ENCODE measurements at regions not wholly inside any gene's neighbourhood (a gene's known extent, or its start where the extent isn't known, plus 50 kb on each side); places are given as distances from the start of the nearest gene placed in this dataset.
"Not testable (repeated sequence)": the region's sequence is repeated elsewhere in the genome, so short reads cannot be mapped to it uniquely, and the experiment has no call there.

DNA sequence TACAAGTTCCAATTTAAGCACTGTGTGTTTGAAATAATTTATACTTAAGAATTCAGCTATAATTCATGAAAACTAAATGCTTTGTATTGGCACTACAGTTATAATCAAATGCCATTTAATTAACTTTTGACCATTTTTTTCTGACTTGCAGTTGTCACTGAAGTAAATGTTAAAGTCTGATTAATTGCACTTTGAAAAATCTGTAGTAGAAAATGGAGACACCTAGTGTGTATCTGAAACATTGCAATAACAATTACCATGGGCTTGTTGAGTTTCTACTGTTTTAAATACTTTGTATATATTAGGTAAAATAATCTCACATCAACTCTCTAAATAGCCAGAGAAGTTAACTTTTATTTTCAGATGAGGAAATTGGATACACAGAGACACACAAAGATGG lies 458.6 kb upstream of the FSIP2 start:
- Histone ChIP-seq H2AK5ac (ENCODE audit: low read length) (no peak overlapping the region), H3K18ac (ENCODE audit: low read length) (no peak overlapping the region), H3K79me1 (ENCODE audit: low read length) (no peaks in the 10 kb centered on the region), H3K79me2 (ENCODE audit: control insufficient read depth, insufficient read depth, low read length) (no peaks in the 10 kb centered on the region), H4K5ac (ENCODE audit: low read length) (no peak overlapping the region), H3K9ac (ENCODE audit: low read length) (no peak overlapping the region), H3K4ac (ENCODE audit: low read depth, low read length) (no peak overlapping the region), H3K27ac (ENCODE audit: low read depth, low read length) (no peak overlapping the region), H2BK15ac (replicated peaks; ENCODE audit: low read depth) (no peak overlapping the region), H3K36me3 (ENCODE audit: control insufficient read depth, insufficient read depth, low read length) (no peaks in the 10 kb centered on the region), H3K4me2 (ENCODE audit: low read length) (no peak overlapping the region), H4K8ac (ENCODE audit: low read depth, low read length) (no peak overlapping the region), H3K27me3 (ENCODE audit: insufficient read depth, low read length, poor library complexity) (no peaks in the 10 kb centered on the region), H3K4me3 (ENCODE audit: low read length) (no peak overlapping the region), H3K4me1 (ENCODE audit: control insufficient read depth, low read depth, low read length) (no peaks in the 10 kb centered on the region), H3K56ac (ENCODE audit: low read length) (no peak overlapping the region), H2BK5ac (ENCODE audit: low read length) (no peak overlapping the region), H2BK120ac (ENCODE audit: low read depth, low read length) (no peak overlapping the region), H3K23ac (ENCODE audit: low read length) (no peak overlapping the region)
- peak; percentile 25 for DNase-seq

DNA sequence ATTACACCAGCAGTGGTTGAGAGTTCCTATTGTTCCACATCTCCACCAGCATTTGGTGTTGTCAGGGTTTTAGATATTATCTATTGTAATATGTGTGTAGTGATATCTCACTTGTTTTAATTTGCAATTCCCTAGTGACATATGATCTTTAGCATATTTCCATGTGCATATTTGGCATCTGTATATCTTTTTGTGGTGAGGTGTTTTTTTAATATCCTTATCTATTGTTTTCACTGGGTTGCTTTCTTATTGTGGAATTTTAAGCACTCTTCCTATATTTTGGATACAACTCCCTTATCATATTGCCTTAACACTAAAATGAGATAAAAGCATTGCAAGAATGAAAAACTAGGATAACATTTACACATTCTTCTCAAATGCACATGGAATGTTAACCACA lies 453.9 kb upstream of the FSIP2 start:
- no peak overlapping the region for H3K27ac ChIP-seq (ENCODE audit: low read depth, low read length)
- H3K79me2 ChIP-seq (ENCODE audit: control insufficient read depth, insufficient read depth, low read length), result no peaks in the 10 kb centered on the region
- no peak overlapping the region for H2BK15ac ChIP-seq (replicated peaks; ENCODE audit: low read depth)
- H3K27me3 ChIP-seq (ENCODE audit: insufficient read depth, low read length, poor library complexity), result no peaks in the 10 kb centered on the region
- no peaks in the 10 kb centered on the region for H3K79me1 ChIP-seq (ENCODE audit: low read length)
- H3K18ac ChIP-seq (ENCODE audit: low read length), result no peak overlapping the region
- no peak overlapping the region for H3K4me3 ChIP-seq (ENCODE audit: low read length)
- no peak overlapping the region for H2BK5ac ChIP-seq (ENCODE audit: low read length)
- H3K4me1 ChIP-seq (ENCODE audit: control insufficient read depth, low read depth, low read length), result no peaks in the 10 kb centered on the region
- no peak overlapping the region for H3K9ac ChIP-seq (ENCODE audit: low read length)
- H3K4me2 ChIP-seq (ENCODE audit: low read length), result no peak overlapping the region
- no peaks in the 10 kb centered on the region for H3K36me3 ChIP-seq (ENCODE audit: control insufficient read depth, insufficient read depth, low read length)
- H4K8ac ChIP-seq (ENCODE audit: low read depth, low read length), result no peak overlapping the region
- no peak overlapping the region for H3K56ac ChIP-seq (ENCODE audit: low read length)
- no peak overlapping the region for H2BK120ac ChIP-seq (ENCODE audit: low read depth, low read length)
- H3K4ac ChIP-seq (ENCODE audit: low read depth, low read length), result no peak overlapping the region
- DNase-seq, result no peak
- no peak overlapping the region for H3K23ac ChIP-seq (ENCODE audit: low read length)
- no peak overlapping the region for H2AK5ac ChIP-seq (ENCODE audit: low read length)
- H4K5ac ChIP-seq (ENCODE audit: low read length), result no peak overlapping the region

DNA sequence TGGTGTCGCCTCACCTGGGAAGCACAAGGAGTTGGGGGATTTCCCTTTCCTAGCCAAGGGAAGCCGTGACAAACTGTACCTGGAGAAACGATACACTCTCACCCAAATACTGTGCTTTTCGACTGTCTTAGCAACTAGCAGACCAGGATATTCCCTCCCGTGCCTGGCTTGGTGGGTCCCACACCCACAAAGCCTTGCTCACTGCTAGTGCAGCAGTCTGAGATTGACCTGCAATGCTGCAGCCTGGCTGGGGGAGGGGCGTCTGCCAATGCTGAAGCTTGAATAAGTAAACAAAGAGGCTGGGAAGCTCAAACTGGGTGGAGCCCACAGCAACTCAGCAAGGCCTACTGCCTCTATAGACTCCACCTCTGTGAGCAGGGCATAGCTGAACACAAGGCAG lies 448.6 kb upstream of the FSIP2 start:
- H3K4me3 ChIP-seq (ENCODE audit: low read length); H3K36me3 ChIP-seq (ENCODE audit: control insufficient read depth, insufficient read depth, low read length); H3K4ac ChIP-seq (ENCODE audit: low read depth, low read length); H4K5ac ChIP-seq (ENCODE audit: low read length); H3K4me2 ChIP-seq (ENCODE audit: low read length); H2BK15ac ChIP-seq (replicated peaks; ENCODE audit: low read depth); H3K79me2 ChIP-seq (ENCODE audit: control insufficient read depth, insufficient read depth, low read length); H2BK5ac ChIP-seq (ENCODE audit: low read length); H3K79me1 ChIP-seq (ENCODE audit: low read length); H2BK120ac ChIP-seq (ENCODE audit: low read depth, low read length); H3K23ac ChIP-seq (ENCODE audit: low read length); H3K4me1 ChIP-seq (ENCODE audit: control insufficient read depth, low read depth, low read length); H3K27ac ChIP-seq (ENCODE audit: low read depth, low read length); H3K18ac ChIP-seq (ENCODE audit: low read length); H2AK5ac ChIP-seq (ENCODE audit: low read length); H3K9ac ChIP-seq (ENCODE audit: low read length); H4K8ac ChIP-seq (ENCODE audit: low read depth, low read length); H3K27me3 ChIP-seq (ENCODE audit: insufficient read depth, low read length, poor library complexity): not testable (repeated sequence)
- WGBS (ENCODE audit: extremely low coverage, insufficient coverage, low lambda C conversion rate), result no CpG with 5 or more reads among the region's 6 CpGs
- DNase-seq, result peak; percentile 77
- peak overlapping the region; percentile 60 for H3K56ac ChIP-seq (ENCODE audit: low read length)

GRCh38 chr2:185291035-185291647 lies 447.5 kb upstream of the FSIP2 start:
- H2BK15ac ChIP-seq (replicated peaks; ENCODE audit: low read depth), result no peak overlapping the region
- H3K4me3 ChIP-seq (ENCODE audit: low read length), result no peak overlapping the region
- WGBS (ENCODE audit: extremely low coverage, insufficient coverage, low lambda C conversion rate), result no CpG with 5 or more reads among the region's 7 CpGs
- no peaks in the 10 kb centered on the region for H3K79me1 ChIP-seq (ENCODE audit: low read length)
- DNase-seq, result peak; percentile 84
- no peaks in the 10 kb centered on the region for H3K4me1 ChIP-seq (ENCODE audit: control insufficient read depth, low read depth, low read length)
- no peak overlapping the region for H2BK120ac ChIP-seq (ENCODE audit: low read depth, low read length)
- no peak overlapping the region for H4K8ac ChIP-seq (ENCODE audit: low read depth, low read length)
- H3K23ac ChIP-seq (ENCODE audit: low read length), result no peak overlapping the region
- no peak overlapping the region for H3K4ac ChIP-seq (ENCODE audit: low read depth, low read length)
- H3K27ac ChIP-seq (ENCODE audit: low read depth, low read length), result no peak overlapping the region
- H4K5ac ChIP-seq (ENCODE audit: low read length), result no peak overlapping the region
- no peak overlapping the region for H2AK5ac ChIP-seq (ENCODE audit: low read length)
- H3K4me2 ChIP-seq (ENCODE audit: low read length), result no peak overlapping the region
- H3K18ac ChIP-seq (ENCODE audit: low read length), result no peak overlapping the region
- H3K9ac ChIP-seq (ENCODE audit: low read length), result no peak overlapping the region
- H3K27me3 ChIP-seq (ENCODE audit: insufficient read depth, low read length, poor library complexity), result no peaks in the 10 kb centered on the region
- no peaks in the 10 kb centered on the region for H3K79me2 ChIP-seq (ENCODE audit: control insufficient read depth, insufficient read depth, low read length)
- no peak overlapping the region for H2BK5ac ChIP-seq (ENCODE audit: low read length)
- H3K56ac ChIP-seq (ENCODE audit: low read length), result no peak overlapping the region
- no peaks in the 10 kb centered on the region for H3K36me3 ChIP-seq (ENCODE audit: control insufficient read depth, insufficient read depth, low read length)

DNA sequence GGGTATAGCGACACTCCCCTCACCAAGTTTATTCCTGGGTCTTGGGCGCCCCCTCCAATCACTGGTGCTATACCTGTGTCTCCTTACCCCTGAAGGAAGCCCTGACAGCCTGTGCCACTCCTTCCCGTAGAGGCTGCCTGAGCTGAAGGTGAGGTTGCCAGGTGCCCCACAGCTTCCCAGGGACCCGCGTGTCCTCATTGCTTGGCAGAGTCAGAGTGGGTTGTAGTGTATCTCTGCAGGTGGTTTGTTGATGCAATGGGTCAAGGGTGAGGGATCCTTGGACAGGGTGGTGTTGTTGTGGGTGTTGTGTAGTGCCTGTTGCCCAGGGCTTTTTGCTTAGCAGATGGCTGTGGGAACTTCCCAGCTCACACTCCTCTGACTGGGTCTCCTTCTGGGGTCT lies 438.7 kb upstream of the FSIP2 start:
- WGBS (ENCODE audit: extremely low coverage, insufficient coverage, low lambda C conversion rate), result no CpG with 5 or more reads among the region's 5 CpGs
- H3K4me3 ChIP-seq (ENCODE audit: low read length), result no peak overlapping the region
- no peak overlapping the region for H3K9ac ChIP-seq (ENCODE audit: low read length)
- no peaks in the 10 kb centered on the region for H3K36me3 ChIP-seq (ENCODE audit: control insufficient read depth, insufficient read depth, low read length)
- no peaks in the 10 kb centered on the region for H3K4me1 ChIP-seq (ENCODE audit: control insufficient read depth, low read depth, low read length)
- no peak overlapping the region for H3K56ac ChIP-seq (ENCODE audit: low read length)
- no peak overlapping the region for H4K8ac ChIP-seq (ENCODE audit: low read depth, low read length)
- no peak overlapping the region for H2BK15ac ChIP-seq (replicated peaks; ENCODE audit: low read depth)
- H3K4me2 ChIP-seq (ENCODE audit: low read length), result no peak overlapping the region
- H3K79me1 ChIP-seq (ENCODE audit: low read length), result no peaks in the 10 kb centered on the region
- no peak for DNase-seq
- no peaks in the 10 kb centered on the region for H3K79me2 ChIP-seq (ENCODE audit: control insufficient read depth, insufficient read depth, low read length)
- H2AK5ac ChIP-seq (ENCODE audit: low read length), result no peak overlapping the region
- H3K27me3 ChIP-seq (ENCODE audit: insufficient read depth, low read length, poor library complexity), result no peaks in the 10 kb centered on the region
- H3K4ac ChIP-seq (ENCODE audit: low read depth, low read length), result no peak overlapping the region
- H2BK120ac ChIP-seq (ENCODE audit: low read depth, low read length), result no peak overlapping the region
- no peak overlapping the region for H3K18ac ChIP-seq (ENCODE audit: low read length)
- no peak overlapping the region for H4K5ac ChIP-seq (ENCODE audit: low read length)
- no peak overlapping the region for H3K27ac ChIP-seq (ENCODE audit: low read depth, low read length)
- H2BK5ac ChIP-seq (ENCODE audit: low read length), result no peak overlapping the region
- H3K23ac ChIP-seq (ENCODE audit: low read length), result no peak overlapping the region

DNA sequence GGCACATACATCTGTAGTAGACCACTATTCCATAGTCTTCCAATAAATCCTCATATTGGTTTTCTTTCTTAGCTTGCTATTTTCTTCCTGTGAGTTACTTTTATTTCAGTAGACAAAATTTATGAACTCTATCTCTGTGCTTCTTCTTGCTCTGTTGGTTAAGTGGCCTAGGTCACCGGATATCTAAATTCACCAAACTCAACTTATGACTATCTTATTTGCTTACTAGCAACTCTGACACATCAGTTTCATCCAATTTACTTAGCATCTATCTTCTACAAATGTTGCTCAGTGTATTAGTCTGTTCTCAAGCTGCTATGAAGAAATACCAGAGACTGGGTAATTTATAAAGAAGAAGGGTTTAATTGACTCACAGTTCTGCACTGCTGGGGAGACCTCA lies 432.5 kb upstream of the FSIP2 start:
- H2AK5ac ChIP-seq (ENCODE audit: low read length), result no peak overlapping the region
- no peak overlapping the region for H3K56ac ChIP-seq (ENCODE audit: low read length)
- no peak overlapping the region for H2BK5ac ChIP-seq (ENCODE audit: low read length)
- H2BK120ac ChIP-seq (ENCODE audit: low read depth, low read length), result no peak overlapping the region
- DNase-seq, result no peak
- no CpG with 5 or more reads among the region's 1 CpG for WGBS (ENCODE audit: extremely low coverage, insufficient coverage, low lambda C conversion rate)
- H4K8ac ChIP-seq (ENCODE audit: low read depth, low read length), result no peak overlapping the region
- H3K4ac ChIP-seq (ENCODE audit: low read depth, low read length), result no peak overlapping the region
- H3K36me3 ChIP-seq (ENCODE audit: control insufficient read depth, insufficient read depth, low read length), result no peaks in the 10 kb centered on the region
- H3K4me3 ChIP-seq (ENCODE audit: low read length), result no peak overlapping the region
- no peaks in the 10 kb centered on the region for H3K79me1 ChIP-seq (ENCODE audit: low read length)
- H3K9ac ChIP-seq (ENCODE audit: low read length), result no peak overlapping the region
- no peaks in the 10 kb centered on the region for H3K79me2 ChIP-seq (ENCODE audit: control insufficient read depth, insufficient read depth, low read length)
- H3K4me2 ChIP-seq (ENCODE audit: low read length), result no peak overlapping the region
- H2BK15ac ChIP-seq (replicated peaks; ENCODE audit: low read depth), result no peak overlapping the region
- no peaks in the 10 kb centered on the region for H3K27me3 ChIP-seq (ENCODE audit: insufficient read depth, low read length, poor library complexity)
- H3K4me1 ChIP-seq (ENCODE audit: control insufficient read depth, low read depth, low read length), result no peaks in the 10 kb centered on the region
- no peak overlapping the region for H3K23ac ChIP-seq (ENCODE audit: low read length)
- H4K5ac ChIP-seq (ENCODE audit: low read length), result no peak overlapping the region
- H3K27ac ChIP-seq (ENCODE audit: low read depth, low read length), result no peak overlapping the region
- H3K18ac ChIP-seq (ENCODE audit: low read length), result no peak overlapping the region
